SK-N-SH (cell line): ENCODE measurements at regions not wholly inside any gene's neighbourhood (a gene's known extent, or its start where the extent isn't known, plus 50 kb on each side); places are given as distances from the start of the nearest gene placed in this dataset.

Experiments
- CTCF ChIA-PET: fragments of 300-600, 350-600 bp; formaldehyde crosslinking; extraction: SDS; loops from one replicate; lab custom pipeline; 2021; lab: Yijun Ruan, JAX
- POLR2A ChIA-PET: fragments of 350-600 bp; sonication (Branson Sonifier 250); formaldehyde crosslinking; extraction: SDS; loops from one replicate; lab custom pipeline; 2020; ENCODE audit warnings: antibody characterized with exemption, inconsistent platforms; lab: Yijun Ruan, JAX
- DNase-seq: peaks from one replicate; pipeline ENCODE4 v3.0.0; 2012
- H2AFZ ChIP-seq: fragments of 200-600 bp; sonication (generic); 2 replicates; pipeline ENCODE4 v1.8.1; 2016; ENCODE audit warnings: antibody characterized with exemption, mild to moderate bottlenecking, low read depth
- H3F3A ChIP-seq: fragments of 200-600 bp; sonication (generic); replicated peaks from 2 replicates; pipeline ENCODE3; 2016; ENCODE audit warnings: antibody characterized with exemption, mild to moderate bottlenecking; ENCODE audit not compliant: insufficient read depth
- H3K27ac ChIP-seq, 2 experiments: fragments of 200-500 bp in 1 of 2; fragments of 200-600 bp in 1 of 2; sonication (Bioruptor generic) in 1 of 2; sonication (generic), shearing (Covaris generic) in 1 of 2; 2 replicates each; pipeline versions ENCODE4 v1.5.1 to v1.6.1; 2014 to 2016; ENCODE audit warnings: low read depth in 2 of 2, inconsistent platforms in 1 of 2, low read length in 1 of 2, mild to moderate bottlenecking in 1 of 2, mixed read lengths in 1 of 2
- H3K27me3 ChIP-seq: fragments of 200-600 bp; sonication (generic), shearing (Covaris generic); 2 replicates; pipeline ENCODE4 v1.6.1; 2016; ENCODE audit warnings: mixed run types; ENCODE audit not compliant: insufficient read depth
- H3K36me3 ChIP-seq, 2 experiments: fragments of 200-500 bp in 1 of 2; fragments of 200-600 bp in 1 of 2; sonication (Bioruptor generic) in 1 of 2; sonication (generic) in 1 of 2; replicated peaks in 1 of 2; 2 replicates each; pipeline versions ENCODE3 to v1.5.1; 2014 to 2016; ENCODE audit warnings: low read length in 1 of 2, mild to moderate bottlenecking in 1 of 2; ENCODE audit not compliant: insufficient read depth in 2 of 2, control insufficient read depth in 1 of 2
- H3K4me1 ChIP-seq, 2 experiments: fragments of 200-500 bp in 1 of 2; fragments of 200-600 bp in 1 of 2; sonication (Bioruptor generic) in 1 of 2; sonication (generic), shearing (Covaris generic) in 1 of 2; 2 replicates each; pipeline versions ENCODE4 v1.5.1 to v1.6.1; 2014 to 2016; ENCODE audit warnings: low read depth in 1 of 2, low read length in 1 of 2, mixed run types in 1 of 2; ENCODE audit not compliant: insufficient read depth in 2 of 2, control insufficient read depth in 1 of 2
- H3K4me2 ChIP-seq: fragments of 200-600 bp; sonication (generic), shearing (Covaris generic); 2 replicates; pipeline ENCODE4 v1.6.1; 2017; ENCODE audit warnings: mixed run types
- H3K4me3 ChIP-seq, 2 experiments: fragments of 200-500 bp in 1 of 2; fragments of 200-600 bp in 1 of 2; sonication (Bioruptor generic) in 1 of 2; sonication (generic), shearing (Covaris generic) in 1 of 2; 2 replicates each; pipeline versions ENCODE4 v1.5.1 to v1.8.1; 2014 to 2016; ENCODE audit warnings: low read depth in 2 of 2, inconsistent platforms in 1 of 2, low read length in 1 of 2, mild to moderate bottlenecking in 1 of 2, mixed read lengths in 1 of 2, moderate library complexity in 1 of 2
- H3K79me2 ChIP-seq: fragments of 200-600 bp; sonication (generic); 2 replicates; pipeline ENCODE4 v1.8.1; 2017; ENCODE audit warnings: mild to moderate bottlenecking; ENCODE audit not compliant: insufficient read depth
- H3K9ac ChIP-seq: fragments of 200-600 bp; sonication (generic); 2 replicates; pipeline ENCODE4 v1.6.1; 2017; ENCODE audit warnings: mixed run types
- H3K9me2 ChIP-seq: fragments of 200-600 bp; sonication (generic); 2 replicates; pipeline ENCODE4 v1.6.1; 2017; ENCODE audit warnings: mixed run types
- H3K9me3 ChIP-seq: fragments of 200-600 bp; sonication (generic); 2 replicates; pipeline ENCODE4 v1.6.1; 2017; ENCODE audit warnings: mixed run types, mild to moderate bottlenecking, moderate library complexity
- H4K20me1 ChIP-seq: fragments of 200-600 bp; sonication (generic); 2 replicates; pipeline ENCODE4 v1.6.1; 2017; ENCODE audit warnings: mild to moderate bottlenecking, mixed run types; ENCODE audit not compliant: insufficient read depth
- FOSL2 ChIP-seq: IDR thresholded peaks from 2 replicates; pipeline ENCODE4 v1.4.0; 2012; ENCODE audit warnings: low read depth, mild to moderate bottlenecking, moderate library complexity, borderline replicate concordance
- FOXJ3 ChIP-seq: sonication (generic); formaldehyde crosslinking; IDR thresholded peaks from 2 replicates; pipeline ENCODE4 v1.5.1; 2020; ENCODE audit warnings: mild to moderate bottlenecking, missing genetic modification reagents
- FOXM1 ChIP-seq: IDR thresholded peaks from 2 replicates; pipeline ENCODE4 v1.4.0; 2012; ENCODE audit warnings: low read depth, mild to moderate bottlenecking
- GABPA ChIP-seq: IDR thresholded peaks from 2 replicates; pipeline ENCODE4 v1.4.0; 2012; ENCODE audit warnings: low read depth, mild to moderate bottlenecking
- GATA2 ChIP-seq: sonication (generic); formaldehyde crosslinking; IDR thresholded peaks from 2 replicates; pipeline ENCODE4 v1.5.0; 2020; ENCODE audit warnings: mild to moderate bottlenecking, missing genetic modification reagents
- MXI1 ChIP-seq: IDR thresholded peaks from 2 replicates; pipeline ENCODE4 v1.6.1; 2012; ENCODE audit warnings: mild to moderate bottlenecking, low read depth, low read length, improper control_type of control experiment
- NFIC ChIP-seq: IDR thresholded peaks from 2 replicates; pipeline ENCODE4 v1.4.0; 2012; ENCODE audit warnings: borderline replicate concordance
- POLR2AphosphoS5 ChIP-seq: IDR thresholded peaks from 2 replicates; pipeline ENCODE4 v1.6.1; 2012; ENCODE audit warnings: low read depth, low read length
- RAD21 ChIP-seq: IDR thresholded peaks from 2 replicates; pipeline ENCODE4 v1.6.1; 2012; ENCODE audit warnings: mild to moderate bottlenecking, low read length
- RFX5 ChIP-seq: IDR thresholded peaks from 2 replicates; pipeline ENCODE4 v1.6.1; 2012; ENCODE audit warnings: mild to moderate bottlenecking, improper control_type of control experiment, low read length
- RXRA ChIP-seq: IDR thresholded peaks from 2 replicates; pipeline ENCODE4 v1.4.0; 2012; ENCODE audit warnings: low read depth, mild to moderate bottlenecking, borderline replicate concordance
- SIN3A ChIP-seq: IDR thresholded peaks from 2 replicates; pipeline ENCODE4 v1.6.1; 2012; ENCODE audit warnings: low read depth, mild to moderate bottlenecking, low read length, moderate library complexity, borderline replicate concordance
- WGBS: methylation state at CpG from one replicate; pipeline ENCODE4 v1.1.6; 2017; ENCODE audit warnings: low lambda C conversion rate; 5-methylcytosine and 5-hydroxymethylcytosine counted together
- TF ChIP-seq, protein P1 (sequence below): IDR thresholded peaks from 2 replicates; pipeline ENCODE4 v1.6.1; 2012; ENCODE audit warnings: mild to moderate bottlenecking, low read depth, low read length, moderate library complexity

DNA sequence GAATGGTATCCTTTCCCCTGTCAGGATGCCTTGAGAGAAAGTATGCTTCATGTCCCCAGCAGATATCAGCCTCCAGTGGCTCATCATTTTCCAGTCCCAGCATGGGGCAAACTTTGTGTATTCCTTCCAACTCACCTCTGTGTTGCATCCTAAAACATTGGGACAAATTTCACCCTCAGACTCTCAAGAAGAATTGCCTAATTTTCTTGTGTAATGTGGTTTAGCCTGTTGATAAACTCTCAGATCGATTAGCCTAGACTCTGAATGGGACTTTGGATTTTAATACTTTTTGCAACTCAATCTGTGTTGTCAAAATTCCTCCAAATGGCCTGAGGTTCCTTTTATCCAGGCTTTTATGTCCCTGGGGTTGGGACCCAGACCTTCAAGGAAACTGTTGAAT is 805.3 kb downstream of the C4orf33 start:
- Histone ChIP-seq H4K20me1 (no peaks in the 10 kb centered on the region), H3K79me2 (no peaks in the 10 kb centered on the region), H3K4me3 (no peak overlapping the region), H3F3A (no peaks in the 10 kb centered on the region), H3K9me2 (no peaks in the 10 kb centered on the region), H3K27ac (no peak overlapping the region), H3K27me3 (no peaks in the 10 kb centered on the region), H3K9me3 (no peaks in the 10 kb centered on the region), H3K4me2 (no peak overlapping the region), H3K36me3 (no peaks in the 10 kb centered on the region), H3K9ac (no peak overlapping the region), H3K4me1 (no peaks in the 10 kb centered on the region), H2AFZ (no peak overlapping the region)
- TF ChIP-seq NFIC (no peak), RFX5 (no peak), GABPA (no peak), FOXJ3 (CRISPR knock-in tag) (no peak), MXI1 (no peak), RXRA (no peak), SIN3A (no peak), GATA2 (CRISPR knock-in tag) (no peak), FOXM1 (no peak), POLR2AphosphoS5 (no peak)
- TF ChIP-seq, protein P1, sequence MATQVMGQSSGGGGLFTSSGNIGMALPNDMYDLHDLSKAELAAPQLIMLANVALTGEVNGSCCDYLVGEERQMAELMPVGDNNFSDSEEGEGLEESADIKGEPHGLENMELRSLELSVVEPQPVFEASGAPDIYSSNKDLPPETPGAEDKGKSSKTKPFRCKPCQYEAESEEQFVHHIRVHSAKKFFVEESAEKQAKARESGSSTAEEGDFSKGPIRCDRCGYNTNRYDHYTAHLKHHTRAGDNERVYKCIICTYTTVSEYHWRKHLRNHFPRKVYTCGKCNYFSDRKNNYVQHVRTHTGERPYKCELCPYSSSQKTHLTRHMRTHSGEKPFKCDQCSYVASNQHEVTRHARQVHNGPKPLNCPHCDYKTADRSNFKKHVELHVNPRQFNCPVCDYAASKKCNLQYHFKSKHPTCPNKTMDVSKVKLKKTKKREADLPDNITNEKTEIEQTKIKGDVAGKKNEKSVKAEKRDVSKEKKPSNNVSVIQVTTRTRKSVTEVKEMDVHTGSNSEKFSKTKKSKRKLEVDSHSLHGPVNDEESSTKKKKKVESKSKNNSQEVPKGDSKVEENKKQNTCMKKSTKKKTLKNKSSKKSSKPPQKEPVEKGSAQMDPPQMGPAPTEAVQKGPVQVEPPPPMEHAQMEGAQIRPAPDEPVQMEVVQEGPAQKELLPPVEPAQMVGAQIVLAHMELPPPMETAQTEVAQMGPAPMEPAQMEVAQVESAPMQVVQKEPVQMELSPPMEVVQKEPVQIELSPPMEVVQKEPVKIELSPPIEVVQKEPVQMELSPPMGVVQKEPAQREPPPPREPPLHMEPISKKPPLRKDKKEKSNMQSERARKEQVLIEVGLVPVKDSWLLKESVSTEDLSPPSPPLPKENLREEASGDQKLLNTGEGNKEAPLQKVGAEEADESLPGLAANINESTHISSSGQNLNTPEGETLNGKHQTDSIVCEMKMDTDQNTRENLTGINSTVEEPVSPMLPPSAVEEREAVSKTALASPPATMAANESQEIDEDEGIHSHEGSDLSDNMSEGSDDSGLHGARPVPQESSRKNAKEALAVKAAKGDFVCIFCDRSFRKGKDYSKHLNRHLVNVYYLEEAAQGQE: no peak
- CTCF ChIA-PET: no interaction called here
- DNase-seq: no peak
- POLR2A ChIA-PET: no interaction called here
- 0% methylated on average over 1 of the region's 1 CpG for WGBS

DNA sequence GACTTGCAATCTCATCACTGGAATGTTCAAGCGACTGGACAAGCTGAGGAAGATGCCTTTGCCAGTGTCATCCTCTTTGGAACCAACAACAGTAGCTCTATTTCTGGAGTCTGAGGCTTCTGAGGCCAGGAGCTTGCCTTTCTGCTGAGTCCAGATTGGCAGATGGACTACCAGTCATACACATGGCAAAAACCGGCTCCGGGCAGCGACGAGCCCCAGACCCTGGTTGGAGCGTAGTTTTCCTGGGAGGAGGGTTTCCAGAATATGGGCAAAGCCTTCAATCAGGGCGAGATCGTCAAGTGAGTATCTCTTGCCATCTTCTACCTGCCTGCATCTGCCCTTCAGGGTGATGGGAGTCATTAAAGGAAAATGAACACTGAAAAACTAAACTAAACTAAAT is 807.9 kb downstream of the C4orf33 start:
- WGBS: 19% methylated on average over 8 of the region's 8 CpGs
- Histone ChIP-seq H3K36me3 (no peaks in the 10 kb centered on the region), H3K9ac (no peak overlapping the region), H3K79me2 (no peaks in the 10 kb centered on the region), H3K9me2 (no peaks in the 10 kb centered on the region), H2AFZ (no peak overlapping the region), H3K4me2 (no peak overlapping the region), H3K27me3 (no peaks in the 10 kb centered on the region), H3K27ac (no peak overlapping the region), H4K20me1 (no peaks in the 10 kb centered on the region), H3K4me1 (no peaks in the 10 kb centered on the region), H3K9me3 (no peaks in the 10 kb centered on the region), H3F3A (no peaks in the 10 kb centered on the region), H3K4me3 (no peak overlapping the region)
- POLR2A ChIA-PET: no interaction called here
- TF ChIP-seq NFIC (no peak), RAD21 (no peak), FOSL2 (no peak)
- CTCF ChIA-PET: no interaction called here
- no peak for DNase-seq
